Head of caudate nucleus (tissue), 42 donors: ENCODE measurements at regions not wholly inside any gene's neighbourhood (a gene's known extent, or its start where the extent isn't known, plus 50 kb on each side); places are given as distances from the start of the nearest gene placed in this dataset.
"Not testable (repeated sequence)": the region's sequence is repeated elsewhere in the genome, so short reads cannot be mapped to it uniquely, and the experiment has no call there.

Experiments used
- DNase-seq, 42 donors: peaks; one replicate each; pipeline versions ENCODE4 v3.0.0 to v3.0.0-alpha.2; 2020 to 2021; ENCODE audit warnings: mixed read lengths in 7 of 42
- intact Hi-C: fragments of 100-400 bp; cut with DNase I; formaldehyde crosslinking; loops from one replicate; pipeline ENCODE4 v1.15.0; 2022

GRCh38 chr5:152137063-152137462 is 212.4 kb upstream of the GLRA1 start:
- intact Hi-C loops: no loop called here
- no peak for DNase-seq

- intact Hi-C loops: no loop called here
These were observed 211.7 kb upstream of the GLRA1 start for GRCh38 chr5:152136321-152136720.

GRCh38 chr5:152135827-152136226 is 211.2 kb upstream of the GLRA1 start:
- intact Hi-C loops: no loop called here
- no peak for DNase-seq

More at GRCh38 chr5:152136321-152136720, 211.7 kb upstream of the GLRA1 start:
- DNase-seq: no peak

GRCh38 chr5:152125661-152126205 is 201.1 kb upstream of the GLRA1 start:
- DNase-seq: no peak
- intact Hi-C loops: no loop called here

GRCh38 chr5:152124409-152125041 is 199.9 kb upstream of the GLRA1 start:
- intact Hi-C loops: no loop called here

GRCh38 chr5:152118676-152119470 is 194.2 kb upstream of the GLRA1 start:
- no peak for DNase-seq
- intact Hi-C loops: no loop called here

More at GRCh38 chr5:152124409-152125041, 199.9 kb upstream of the GLRA1 start:
- DNase-seq: no peak

GRCh38 chr5:152116934-152117333 is 192.3 kb upstream of the GLRA1 start:
- intact Hi-C loops: no loop called here
- DNase-seq: no peak

- intact Hi-C loops: no loop called here
- DNase-seq: no peak
These were observed 188.8 kb upstream of the GLRA1 start for GRCh38 chr5:152113401-152113800.

GRCh38 chr5:152107220-152107619 is 182.6 kb upstream of the GLRA1 start:
- intact Hi-C loops: no loop called here

GRCh38 chr5:152106571-152106970 is 181.9 kb upstream of the GLRA1 start:
- intact Hi-C loops: no loop called here
- DNase-seq: peak in 1 of 42 donors; percentile 7

More at GRCh38 chr5:152107220-152107619, 182.6 kb upstream of the GLRA1 start:
- no peak for DNase-seq

GRCh38 chr5:152105085-152105484 is 180.4 kb upstream of the GLRA1 start:
- intact Hi-C loops: no loop called here
- no peak for DNase-seq

GRCh38 chr5:152104211-152104610 is 179.6 kb upstream of the GLRA1 start:
- intact Hi-C loops: no loop called here
- no peak for DNase-seq

GRCh38 chr5:152102908-152103307 is 178.3 kb upstream of the GLRA1 start:
- intact Hi-C loops, DNase-seq: not testable (repeated sequence)

- intact Hi-C loops: no loop called here
These were observed 177.4 kb upstream of the GLRA1 start for GRCh38 chr5:152102057-152102456.

GRCh38 chr5:152100462-152100861 is 175.8 kb upstream of the GLRA1 start:
- no peak for DNase-seq
- intact Hi-C loops: no loop called here

More at GRCh38 chr5:152102057-152102456, 177.4 kb upstream of the GLRA1 start:
- no peak for DNase-seq

- intact Hi-C loops: no loop called here
- DNase-seq: no peak
These were observed 172.5 kb upstream of the GLRA1 start for GRCh38 chr5:152097128-152097527.

- no peak for DNase-seq
- intact Hi-C loops: no loop called here
These were observed 170.1 kb upstream of the GLRA1 start for GRCh38 chr5:152094716-152095115.

- DNase-seq: no peak
- intact Hi-C loops: no loop called here
These were observed 169.4 kb upstream of the GLRA1 start for GRCh38 chr5:152094060-152094459.

- no peak for DNase-seq
- intact Hi-C loops: no loop called here
These were observed 167.9 kb upstream of the GLRA1 start for GRCh38 chr5:152092580-152092979.

- DNase-seq: no peak
- intact Hi-C loops: no loop called here
These were observed 165.0 kb upstream of the GLRA1 start for GRCh38 chr5:152089644-152090043.
